ENCODE measurements at regions not wholly inside any gene's neighbourhood (a gene's known extent, or its start where the extent isn't known, plus 50 kb on each side); places are given as distances from the start of the nearest gene placed in this dataset.

DNA sequence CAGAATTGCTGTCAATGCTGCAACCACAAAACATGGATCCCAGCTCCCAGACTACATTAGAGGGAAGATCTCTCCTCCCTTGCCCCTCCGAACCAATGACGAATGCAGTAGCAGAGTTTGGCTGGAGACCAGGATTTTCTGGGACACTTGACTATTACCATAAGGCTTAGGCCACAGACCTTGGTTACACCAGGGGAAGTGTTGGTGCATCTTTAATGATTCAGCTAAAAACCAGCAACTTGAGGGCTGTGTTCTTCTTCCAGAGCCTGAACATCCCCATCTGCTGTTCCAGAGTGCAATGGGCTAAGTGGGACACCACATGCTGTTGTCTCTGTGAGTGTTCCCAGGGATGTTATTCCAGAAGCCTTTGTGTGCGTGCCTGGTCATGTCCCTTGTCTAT, 528.2 kb downstream of the LMO7 start:
- H3K27me3 Mint-ChIP-seq (ENCODE audit: low read depth), result no peaks in the 10 kb centered on the region
- no peak overlapping the region for H3K27ac ChIP-seq (ENCODE audit: insufficient read length, low read depth, low read length)
- no peak overlapping the region for H2BK5ac ChIP-seq (ENCODE audit: insufficient read length, low read length)
- H3K9ac ChIP-seq (ENCODE audit: extremely low read depth, insufficient read length, low read length), result no peak overlapping the region
- no peak overlapping the region for H4K8ac ChIP-seq (replicated peaks; ENCODE audit: insufficient read length, low read depth, low read length)
- no peak overlapping the region for H3K4me3 Mint-ChIP-seq
- no CpG with 5 or more reads among the region's 3 CpGs for WGBS (ENCODE audit: extremely low coverage, insufficient read length, low lambda C conversion rate)
- no peak overlapping the region for H3K4me2 ChIP-seq (ENCODE audit: insufficient read depth, insufficient read length, low read length)
- TF ChIP-seq, protein P1, sequence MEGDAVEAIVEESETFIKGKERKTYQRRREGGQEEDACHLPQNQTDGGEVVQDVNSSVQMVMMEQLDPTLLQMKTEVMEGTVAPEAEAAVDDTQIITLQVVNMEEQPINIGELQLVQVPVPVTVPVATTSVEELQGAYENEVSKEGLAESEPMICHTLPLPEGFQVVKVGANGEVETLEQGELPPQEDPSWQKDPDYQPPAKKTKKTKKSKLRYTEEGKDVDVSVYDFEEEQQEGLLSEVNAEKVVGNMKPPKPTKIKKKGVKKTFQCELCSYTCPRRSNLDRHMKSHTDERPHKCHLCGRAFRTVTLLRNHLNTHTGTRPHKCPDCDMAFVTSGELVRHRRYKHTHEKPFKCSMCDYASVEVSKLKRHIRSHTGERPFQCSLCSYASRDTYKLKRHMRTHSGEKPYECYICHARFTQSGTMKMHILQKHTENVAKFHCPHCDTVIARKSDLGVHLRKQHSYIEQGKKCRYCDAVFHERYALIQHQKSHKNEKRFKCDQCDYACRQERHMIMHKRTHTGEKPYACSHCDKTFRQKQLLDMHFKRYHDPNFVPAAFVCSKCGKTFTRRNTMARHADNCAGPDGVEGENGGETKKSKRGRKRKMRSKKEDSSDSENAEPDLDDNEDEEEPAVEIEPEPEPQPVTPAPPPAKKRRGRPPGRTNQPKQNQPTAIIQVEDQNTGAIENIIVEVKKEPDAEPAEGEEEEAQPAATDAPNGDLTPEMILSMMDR (conservative IDR thresholded peaks at IDR 0.05), result no peak
- no peak overlapping the region for H2BK120ac ChIP-seq (ENCODE audit: low read depth, low read length, poor library complexity, severe bottlenecking)
- no peaks in the 10 kb centered on the region for H3K9me3 Mint-ChIP-seq
- H4K20me1 ChIP-seq (ENCODE audit: control insufficient read depth, insufficient read depth, insufficient read length), result no peaks in the 10 kb centered on the region
- H3K23ac ChIP-seq (ENCODE audit: insufficient read length, low read depth, low read length), result no peak overlapping the region
- H3K36me3 Mint-ChIP-seq (ENCODE audit: insufficient read depth in 1 of 3, low read depth in 3 of 3), result no peaks in the 10 kb centered on the region; a peak in 1 of 7 replicates
- no peaks in the 10 kb centered on the region for H3K79me1 ChIP-seq (ENCODE audit: insufficient read depth, low read depth, low read length, poor library complexity, severe bottlenecking)
- H3K14ac ChIP-seq (ENCODE audit: insufficient read depth, low read length), result no peak overlapping the region
- no peak overlapping the region for H4K5ac ChIP-seq (ENCODE audit: insufficient read length, low read depth, low read length)
- H2AK5ac ChIP-seq (ENCODE audit: insufficient read length, low read length), result no peak overlapping the region
- H3K23me2 ChIP-seq (ENCODE audit: insufficient read length, low read depth, low read length, poor library complexity, severe bottlenecking), result no peaks in the 10 kb centered on the region
- no peak overlapping the region for H3K27ac Mint-ChIP-seq
- H2AFZ ChIP-seq (ENCODE audit: low read length), result no peak overlapping the region
- no peak overlapping the region for H3K56ac ChIP-seq (ENCODE audit: insufficient read length, low read depth, low read length)
- no peaks in the 10 kb centered on the region for H3K4me1 ChIP-seq (ENCODE audit: insufficient read depth, low read length)
- no peak overlapping the region for H2BK20ac ChIP-seq (ENCODE audit: low read depth, low read length, poor library complexity, severe bottlenecking)
- no peaks in the 10 kb centered on the region for H3K4me1 Mint-ChIP-seq
- H3K79me2 ChIP-seq (ENCODE audit: insufficient read depth, low read length), result no peaks in the 10 kb centered on the region
- H3T11ph ChIP-seq (ENCODE audit: low read length), result no peak overlapping the region
- H3K4ac ChIP-seq (ENCODE audit: low read depth, low read length), result no peak overlapping the region
- H3K9me3 ChIP-seq (ENCODE audit: control insufficient read depth, low read depth, low read length), result no peaks in the 10 kb centered on the region
- H3K18ac ChIP-seq (ENCODE audit: insufficient read length, low read depth, low read length), result no peak overlapping the region
- H3K27me3 ChIP-seq (ENCODE audit: insufficient read depth, low read length), result no peaks in the 10 kb centered on the region
- H4K91ac ChIP-seq (ENCODE audit: insufficient read length, low read depth, low read length), result no peak overlapping the region
- DNase-seq, result no peak
- H2BK12ac ChIP-seq (ENCODE audit: insufficient read length, low read depth, low read length), result no peak overlapping the region
- no peak overlapping the region for H2BK15ac ChIP-seq (ENCODE audit: low read depth, low read length)
